ENCODE measurements at regions not wholly inside any gene's neighbourhood (a gene's known extent, or its start where the extent isn't known, plus 50 kb on each side); places are given as distances from the start of the nearest gene placed in this dataset.

- TF ChIP-seq CTCF (IDR thresholded peaks at IDR 0.05; ENCODE audit: insufficient read depth, low read depth, low read length): no peak
- no peak for DNase-seq (ENCODE audit: low read depth)
- no peak overlapping the region for H3K4me3 ChIP-seq (ENCODE audit: low read depth, low read length)
These were observed 1157.2 kb upstream of the ADGRL3 start for GRCh38 chr4:60042941-60043340.

- no peak overlapping the region for H3K4me3 ChIP-seq (ENCODE audit: low read depth, low read length)
- TF ChIP-seq CTCF (IDR thresholded peaks at IDR 0.05; ENCODE audit: insufficient read depth, low read depth, low read length): no peak
- DNase-seq (ENCODE audit: low read depth): no peak
These were observed 1121.1 kb upstream of the ADGRL3 start for GRCh38 chr4:60078984-60079383.

GRCh38 chr4:60081839-60082238, 1118.3 kb upstream of the ADGRL3 start:
- H3K4me3 ChIP-seq (ENCODE audit: low read depth, low read length): no peak overlapping the region
- no peak for DNase-seq (ENCODE audit: low read depth)
- no peak for TF ChIP-seq CTCF (IDR thresholded peaks at IDR 0.05; ENCODE audit: insufficient read depth, low read depth, low read length)

GRCh38 chr4:60088807-60089486, 1111.2 kb upstream of the ADGRL3 start:
- TF ChIP-seq CTCF (IDR thresholded peaks at IDR 0.05; ENCODE audit: insufficient read depth, low read depth, low read length): no peak
- H3K4me3 ChIP-seq (ENCODE audit: low read depth, low read length): no peak overlapping the region
- DNase-seq (ENCODE audit: low read depth): no peak

GRCh38 chr4:60089546-60090273, 1110.4 kb upstream of the ADGRL3 start:
- no peak for DNase-seq (ENCODE audit: low read depth)
- H3K4me3 ChIP-seq (ENCODE audit: low read depth, low read length): no peak overlapping the region
- no peak for TF ChIP-seq CTCF (IDR thresholded peaks at IDR 0.05; ENCODE audit: insufficient read depth, low read depth, low read length)

- no peak overlapping the region for H3K4me3 ChIP-seq (ENCODE audit: low read depth, low read length)
- TF ChIP-seq CTCF (IDR thresholded peaks at IDR 0.05; ENCODE audit: insufficient read depth, low read depth, low read length): no peak
- no peak for DNase-seq (ENCODE audit: low read depth)
These were observed 1103.5 kb upstream of the ADGRL3 start for GRCh38 chr4:60096676-60097075.

Data from fibroblast of villous mesenchyme (primary cell).